HepG2 (cell line): ENCODE measurements at regions not wholly inside any gene's neighbourhood (a gene's known extent, or its start where the extent isn't known, plus 50 kb on each side); places are given as distances from the start of the nearest gene placed in this dataset.

ENCODE experiments used
- ATAC-seq: fragments of 200-7000 bp; cut with Tn5 transposase; 3 replicates; pipeline ENCODE4 v1.9.1; 2020; ENCODE audit warnings: mild to moderate bottlenecking, moderate library complexity
- BruUV-seq: library from RNA; stranded (reverse); fragments of 400-500 nt; replicated peaks from 2 replicates; lab custom pipeline; 2021; lab: Mats Ljungman, UMichigan
- CTCF ChIA-PET: fragments of 300-600 bp; formaldehyde crosslinking; extraction: SDS; loops from one replicate; lab custom pipeline; 2021; ENCODE audit warnings: low total read pairs, inconsistent platforms, low intra/inter-chr PET ratio; lab: Yijun Ruan, JAX
- POLR2A ChIA-PET: fragments of 350-600 bp; sonication (Branson Sonifier 250); formaldehyde crosslinking; loops from one replicate; lab custom pipeline; 2020; ENCODE audit warnings: antibody characterized with exemption, inconsistent platforms; lab: Yijun Ruan, JAX
- DNase-seq: peaks from one replicate; pipeline ENCODE4 v3.0.0-alpha.2; 2015; ENCODE audit warnings: low spot score
- FAIRE-seq: peaks from 3 replicates; lab custom pipeline; 2011; peaks lifted over from hg19 to GRCh38; lab: Jason Lieb, UNC
- H2AFZ ChIP-seq: one replicate; pipeline ENCODE4 v1.6.1; 2011; ENCODE audit warnings: low read length, inconsistent platforms
- H3K27ac ChIP-seq: fragments of 300-600 bp; 3 replicates; pipeline ENCODE4 v1.8.0; 2011; ENCODE audit warnings: mixed run types, mild to moderate bottlenecking, mixed read lengths, low read length, inconsistent platforms; ENCODE audit not compliant: insufficient read depth; ENCODE audit errors: extremely low read length
- H3K27me3 ChIP-seq, 2 experiments: fragments of 200-600 bp in 1 of 2; 2 replicates in 1 of 2; 3 replicates in 1 of 2; pipeline versions ENCODE4 v1.6.0 to v1.8.0; 2011; ENCODE audit warnings: low read length in 2 of 2, mild to moderate bottlenecking in 2 of 2, moderate library complexity in 2 of 2, inconsistent platforms in 1 of 2; ENCODE audit not compliant: insufficient read depth in 2 of 2, control insufficient read depth in 1 of 2
- H3K36me3 ChIP-seq, 2 experiments: fragments of 200-600 bp in 1 of 2; replicated peaks in 1 of 2; 2 replicates in 1 of 2; 3 replicates in 1 of 2; pipeline versions ENCODE4 v1.5.1 to v1.8.0; 2011; ENCODE audit warnings: low read length in 2 of 2, inconsistent platforms in 1 of 2; ENCODE audit not compliant: insufficient read depth in 2 of 2, control insufficient read depth in 1 of 2
- H3K4me1 ChIP-seq: 2 replicates; pipeline ENCODE4 v1.5.1; 2012; ENCODE audit warnings: low read length, inconsistent platforms; ENCODE audit not compliant: insufficient read depth
- H3K4me2 ChIP-seq: 2 replicates; pipeline ENCODE4 v1.6.0; 2011; ENCODE audit warnings: low read depth, low read length, inconsistent platforms
- H3K4me3 ChIP-seq, 3 experiments: fragments of 200-600 bp in 1 of 3; sonication (generic), shearing (Covaris generic) in 1 of 3; replicated peaks in 1 of 3; 2 replicates each; pipeline ENCODE4 v1.5.1; 2011 to 2016; ENCODE audit warnings: low read length in 3 of 3, inconsistent platforms in 2 of 3, low read depth in 2 of 3, mild to moderate bottlenecking in 2 of 3, control low read depth in 1 of 3, mixed read lengths in 1 of 3; ENCODE audit not compliant: insufficient read depth in 1 of 3
- H3K79me2 ChIP-seq: one replicate; pipeline ENCODE4 v1.6.1; 2011; ENCODE audit warnings: low read length, inconsistent platforms; ENCODE audit not compliant: insufficient read depth
- H3K9ac ChIP-seq: 2 replicates; pipeline ENCODE4 v1.6.0; 2011; ENCODE audit warnings: mild to moderate bottlenecking, low read depth, low read length, inconsistent platforms; ENCODE audit not compliant: insufficient read depth
- H3K9me3 ChIP-seq: 2 replicates; pipeline ENCODE4 v1.5.1; 2012; ENCODE audit warnings: mild to moderate bottlenecking, low read length
- H4K20me1 ChIP-seq: 2 replicates; pipeline ENCODE4 v1.6.0; 2011; ENCODE audit warnings: inconsistent platforms, mild to moderate bottlenecking, low read length, moderate library complexity; ENCODE audit not compliant: insufficient read depth
- FOXM1 ChIP-seq: sonication (generic); formaldehyde crosslinking; IDR thresholded peaks from 2 replicates; pipeline ENCODE4 v1.5.0; 2020; ENCODE audit warnings: missing genetic modification reagents
- NFE2 ChIP-seq: sonication (generic); formaldehyde crosslinking; IDR thresholded peaks from 2 replicates; pipeline ENCODE4 v1.4.0; 2020; ENCODE audit warnings: missing genetic modification reagents
- RNF2 ChIP-seq: fragments of 450-650 bp; conservative IDR thresholded peaks from 2 replicates; pipeline ENCODE4 v1.6.1; 2016; ENCODE audit warnings: low read depth
- SNAI1 ChIP-seq: sonication (generic); formaldehyde crosslinking; IDR thresholded peaks from 2 replicates; pipeline ENCODE4 v1.5.0; 2020; ENCODE audit warnings: mild to moderate bottlenecking, missing genetic modification reagents, borderline replicate concordance
- TBX2 ChIP-seq: sonication (generic); formaldehyde crosslinking; IDR thresholded peaks from 2 replicates; pipeline ENCODE4 v1.5.0; 2020; ENCODE audit warnings: missing genetic modification reagents, mild to moderate bottlenecking, borderline replicate concordance
- TCF12 ChIP-seq, 2 experiments: fragments of 450-650 bp in 1 of 2; sonication (generic) in 1 of 2; formaldehyde crosslinking in 1 of 2; IDR thresholded peaks; 2 replicates each; pipeline versions ENCODE4 v1.6.1 to v1.8.0; 2017 to 2022; ENCODE audit warnings: antibody characterized with exemption in 1 of 2, mild to moderate bottlenecking in 1 of 2, missing genetic modification reagents in 1 of 2, moderate library complexity in 1 of 2
- THYN1 ChIP-seq: sonication (generic); formaldehyde crosslinking; IDR thresholded peaks from 2 replicates; pipeline ENCODE4 v1.8.1; 2023; ENCODE audit warnings: low read depth, mild to moderate bottlenecking, moderate library complexity, missing genetic modification reagents, borderline replicate concordance
- ZBTB26 ChIP-seq: IDR thresholded peaks from 2 replicates; pipeline ENCODE4 v1.6.1; 2016; ENCODE audit warnings: missing compliant biosample characterization, missing genetic modification reagents, borderline replicate concordance
- ZBTB4 ChIP-seq: sonication (generic); formaldehyde crosslinking; IDR thresholded peaks from 2 replicates; pipeline ENCODE4 v1.4.0; 2020; ENCODE audit warnings: missing genetic modification reagents, mild to moderate bottlenecking, borderline replicate concordance
- ZFYVE20 ChIP-seq: sonication (generic); formaldehyde crosslinking; IDR thresholded peaks from 2 replicates; pipeline ENCODE4 v1.8.0; 2023; ENCODE audit warnings: low read depth, mild to moderate bottlenecking, moderate library complexity, missing genetic modification reagents, borderline replicate concordance
- WGBS: methylation state at CpG from one replicate; pipeline ENCODE4 v1.1.6; 2017; ENCODE audit warnings: low lambda C conversion rate; 5-methylcytosine and 5-hydroxymethylcytosine counted together
- in situ Hi-C: cut with HindIII; loops from 2 replicates; pipeline ENCODE4 v1.10.0; 2017; ENCODE audit warnings: low pct_unique_long_range_greater_than_20kb; ENCODE audit not compliant: extremely low pct_ligation_motif_present
- intact Hi-C: fragments of 100-400 bp; cut with micrococcal nuclease; formaldehyde crosslinking; loops from one replicate; pipeline ENCODE4 v1.10.0; 2022; ENCODE audit not compliant: unreplicated experiment

GRCh38 chr2:175808078-175808477 lies 194.0 kb downstream of the LNPK start (continued):
- TF ChIP-seq TBX2 (CRISPR knock-in tag) = no peak

- H2AFZ ChIP-seq = no peak overlapping the region
- no peaks in the 10 kb centered on the region for H4K20me1 ChIP-seq
- ChIA-PET CTCF (no interaction called here), POLR2A (no interaction called here)
- H3K9ac ChIP-seq = no peak overlapping the region
- intact Hi-C loops = no loop called here
- no peak for ATAC-seq
- no peaks in the 10 kb centered on the region for H3K79me2 ChIP-seq
- TF ChIP-seq RNF2 = no peak
- TF ChIP-seq ZFYVE20 (CRISPR knock-in tag) = no peak
- TF ChIP-seq TCF12 (IDR thresholded peaks at IDR 0.05) = no peak
- TF ChIP-seq TCF12 (CRISPR knock-in tag; IDR thresholded peaks at IDR 0.05) = no peak
- TF ChIP-seq ZBTB26 = no peak
- no peak for TF ChIP-seq NFE2 (CRISPR knock-in tag)
- TF ChIP-seq ZBTB4 (CRISPR knock-in tag) = no peak
- no peak for TF ChIP-seq THYN1 (CRISPR knock-in tag)
- TF ChIP-seq FOXM1 (CRISPR knock-in tag) = no peak
- TF ChIP-seq SNAI1 (CRISPR knock-in tag) = no peak
- TF ChIP-seq, all 625 proteins: peak for 0
- no peak overlapping the region for H3K4me2 ChIP-seq
- no peaks in the 10 kb centered on the region for H3K4me1 ChIP-seq
- 37% methylated on average over 5 of the region's 5 CpGs for WGBS
- FAIRE-seq (no peak), DNase-seq (no peak)
- no peaks in the 10 kb centered on the region for H3K36me3 ChIP-seq
- no peak overlapping the region for H3K27ac ChIP-seq
- no peaks in the 10 kb centered on the region for H3K9me3 ChIP-seq
- no peak overlapping the region for H3K4me3 ChIP-seq
- no TSS peak for BruUV-seq
- no peaks in the 10 kb centered on the region for H3K27me3 ChIP-seq
- in situ Hi-C loops = no loop called here
These were observed 194.8 kb downstream of the LNPK start for GRCh38 chr2:175807031-175807873.
